Ovary (tissue), 3 donors: ENCODE measurements at regions not wholly inside any gene's neighbourhood (a gene's known extent, or its start where the extent isn't known, plus 50 kb on each side); places are given as distances from the start of the nearest gene placed in this dataset.

Experiments used
- EP300 ChIP-seq: sonication (generic); formaldehyde crosslinking; IDR thresholded peaks from one replicate; pipeline ENCODE4 v1.6.1; 2017; ENCODE audit warnings: antibody characterized with exemption
- POLR2A ChIP-seq: fragments of 450-650 bp; IDR thresholded peaks from one replicate; pipeline ENCODE4 v1.6.1; 2017; ENCODE audit warnings: antibody characterized with exemption, mild to moderate bottlenecking, moderate library complexity
- TF ChIP-seq, protein P1 (sequence below), 3 donors: fragments of 450-650 bp in 2 of 3; fragments of 200-600 bp in 1 of 3; IDR thresholded peaks; one replicate each; pipeline versions ENCODE4 v1.5.1 to v1.8.0; 2016 to 2022; ENCODE audit warnings: antibody characterized with exemption in 3 of 3, mild to moderate bottlenecking in 1 of 3
- donor health status: DM: no; HTN: no; CAD: no.

DNA sequence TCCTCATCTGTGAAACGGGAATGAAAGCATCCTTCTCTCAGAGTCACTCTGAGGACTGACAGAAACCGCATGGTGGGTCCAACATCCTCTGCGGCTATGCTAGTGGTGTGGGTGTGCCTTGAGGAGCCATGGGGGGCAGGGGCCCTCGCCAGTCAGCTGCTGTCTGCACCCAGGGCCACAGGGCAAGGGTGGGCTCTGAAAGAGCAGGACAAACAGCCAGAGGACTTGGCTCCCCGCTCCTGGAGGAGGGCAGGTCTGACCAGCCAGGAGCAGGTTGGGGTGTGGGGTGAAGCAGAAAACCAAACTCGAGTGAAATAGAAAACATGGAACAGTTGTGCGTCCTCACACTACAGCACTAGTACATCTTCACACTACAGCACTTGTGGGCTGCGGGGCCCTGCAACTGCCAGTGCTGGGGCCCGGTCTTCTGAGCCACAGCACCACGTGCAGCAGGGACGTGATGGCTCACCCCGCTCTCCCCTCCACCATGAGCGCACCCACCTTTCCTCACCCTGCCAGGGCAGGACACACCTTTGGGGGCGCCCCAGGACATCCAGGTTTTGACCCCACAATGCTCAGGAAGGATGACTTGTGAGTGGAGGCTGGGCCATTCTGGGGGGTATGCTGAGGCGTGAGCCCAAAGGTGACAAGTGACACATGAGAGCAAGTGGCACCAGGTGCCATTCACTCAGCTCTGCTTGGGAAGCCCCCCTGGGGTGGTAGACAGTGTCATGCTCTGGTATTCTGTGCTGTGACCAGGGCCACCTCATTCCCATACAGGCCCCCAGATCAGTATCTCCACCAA is 96.1 kb upstream of the RET start:
- TF ChIP-seq, protein P1, sequence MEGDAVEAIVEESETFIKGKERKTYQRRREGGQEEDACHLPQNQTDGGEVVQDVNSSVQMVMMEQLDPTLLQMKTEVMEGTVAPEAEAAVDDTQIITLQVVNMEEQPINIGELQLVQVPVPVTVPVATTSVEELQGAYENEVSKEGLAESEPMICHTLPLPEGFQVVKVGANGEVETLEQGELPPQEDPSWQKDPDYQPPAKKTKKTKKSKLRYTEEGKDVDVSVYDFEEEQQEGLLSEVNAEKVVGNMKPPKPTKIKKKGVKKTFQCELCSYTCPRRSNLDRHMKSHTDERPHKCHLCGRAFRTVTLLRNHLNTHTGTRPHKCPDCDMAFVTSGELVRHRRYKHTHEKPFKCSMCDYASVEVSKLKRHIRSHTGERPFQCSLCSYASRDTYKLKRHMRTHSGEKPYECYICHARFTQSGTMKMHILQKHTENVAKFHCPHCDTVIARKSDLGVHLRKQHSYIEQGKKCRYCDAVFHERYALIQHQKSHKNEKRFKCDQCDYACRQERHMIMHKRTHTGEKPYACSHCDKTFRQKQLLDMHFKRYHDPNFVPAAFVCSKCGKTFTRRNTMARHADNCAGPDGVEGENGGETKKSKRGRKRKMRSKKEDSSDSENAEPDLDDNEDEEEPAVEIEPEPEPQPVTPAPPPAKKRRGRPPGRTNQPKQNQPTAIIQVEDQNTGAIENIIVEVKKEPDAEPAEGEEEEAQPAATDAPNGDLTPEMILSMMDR (IDR thresholded peaks at IDR 0.05) = no peak
- TF ChIP-seq EP300 (no peak), POLR2A (no peak)
